HG03442 (cell line): ENCODE measurements at regions not wholly inside any gene's neighbourhood (a gene's known extent, or its start where the extent isn't known, plus 50 kb on each side); places are given as distances from the start of the nearest gene placed in this dataset.
"Not testable (repeated sequence)": the region's sequence is repeated elsewhere in the genome, so short reads cannot be mapped to it uniquely, and the experiment has no call there.

Experiments used
- ATAC-seq: cut with Tn5 transposase; IDR thresholded peaks from one replicate; pipeline ENCODE4 v1.9.1; 2021; ENCODE audit warnings: mild to moderate bottlenecking, moderate library complexity; ENCODE audit not compliant: unreplicated experiment

DNA sequence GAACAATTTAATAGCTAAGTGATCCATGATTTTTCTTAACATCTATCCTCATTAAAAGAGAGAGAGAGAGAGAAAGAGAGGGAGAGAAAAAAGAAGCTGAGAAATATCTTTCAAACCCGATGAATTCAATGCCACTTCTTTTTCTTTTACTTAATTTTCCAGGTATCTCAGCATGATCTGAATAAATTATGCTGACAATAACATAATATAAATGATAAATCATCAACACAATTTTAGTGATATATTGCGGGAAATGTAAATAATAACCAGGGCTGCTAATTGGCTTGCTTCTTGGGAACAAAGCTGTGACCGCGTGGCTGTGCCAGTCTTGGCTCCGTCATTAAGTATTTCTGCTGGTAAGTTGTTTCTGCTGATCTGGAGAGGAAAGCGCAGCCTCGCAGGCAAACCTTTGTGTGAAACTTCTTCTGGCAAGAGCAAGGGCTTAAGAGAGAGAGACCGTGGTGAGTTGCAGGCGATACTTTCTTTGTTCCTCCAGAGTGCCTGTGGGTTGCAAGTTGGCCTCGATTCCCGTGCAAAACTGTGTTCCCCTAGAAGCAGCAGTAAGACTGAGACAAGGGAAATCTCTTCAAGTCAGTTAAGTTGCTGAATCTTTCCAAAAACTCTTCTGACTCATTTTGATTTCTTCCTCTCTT lies 489.1 kb upstream of the TSHZ3 start:
- ATAC-seq: no peak

DNA sequence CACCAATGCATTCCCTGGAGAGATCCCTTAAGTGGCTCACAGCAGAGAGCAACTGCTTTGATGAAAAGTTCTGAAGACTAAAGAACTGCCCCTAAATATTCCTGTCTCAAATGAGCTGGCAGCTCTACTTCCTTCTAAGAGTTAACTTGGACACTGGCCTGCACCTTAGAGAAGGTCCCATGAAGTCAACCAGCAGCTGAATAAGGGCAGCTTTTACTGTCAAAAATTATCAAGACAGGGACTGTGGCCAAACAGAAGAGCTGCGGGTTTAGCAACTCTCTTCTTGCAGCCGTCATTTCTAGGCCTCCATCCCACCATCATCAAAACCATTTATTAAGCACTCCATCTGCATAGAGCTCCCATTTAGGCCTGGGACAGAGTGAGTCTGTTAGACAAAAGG lies 491.1 kb upstream of the TSHZ3 start:
- ATAC-seq: no peak

DNA sequence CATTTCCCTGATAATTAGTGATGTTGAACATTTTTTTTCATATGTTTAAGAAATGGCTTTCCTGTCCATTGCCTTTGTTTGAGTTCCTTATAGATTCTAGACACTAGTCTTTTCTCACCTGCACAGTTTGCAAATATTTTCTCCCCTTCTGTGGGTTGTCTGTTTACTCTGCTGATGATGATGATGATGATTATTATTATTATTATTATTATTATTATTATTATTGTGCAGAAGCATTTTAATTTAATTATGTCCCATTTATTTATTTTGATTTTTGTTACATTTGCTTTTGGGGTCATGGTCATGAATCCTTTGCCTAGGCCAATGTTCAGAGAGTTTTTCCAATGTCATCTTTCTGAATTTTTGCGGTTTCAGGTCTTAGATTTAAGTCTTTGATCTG lies 492.5 kb upstream of the TSHZ3 start:
- no peak for ATAC-seq

DNA sequence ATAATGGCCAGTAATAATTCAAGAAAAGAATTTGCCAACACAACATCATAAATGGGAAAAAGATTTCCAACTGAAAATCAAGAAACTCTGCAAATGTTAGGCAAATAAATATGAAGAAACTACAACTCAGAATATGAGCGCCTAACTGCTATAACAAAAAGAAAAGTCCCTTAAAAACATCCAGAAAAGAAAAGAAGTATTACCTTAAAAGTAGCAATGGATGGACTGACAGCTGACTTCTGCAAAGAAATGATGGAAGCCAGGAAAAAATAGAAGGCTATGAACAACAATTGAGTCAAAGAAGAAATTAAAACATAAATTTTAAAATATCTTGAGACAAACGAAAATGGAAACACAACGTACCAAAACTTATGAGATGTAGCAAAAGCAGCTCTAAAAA lies 482.3 kb upstream of the ZNF507 start:
- ATAC-seq: no peak

DNA sequence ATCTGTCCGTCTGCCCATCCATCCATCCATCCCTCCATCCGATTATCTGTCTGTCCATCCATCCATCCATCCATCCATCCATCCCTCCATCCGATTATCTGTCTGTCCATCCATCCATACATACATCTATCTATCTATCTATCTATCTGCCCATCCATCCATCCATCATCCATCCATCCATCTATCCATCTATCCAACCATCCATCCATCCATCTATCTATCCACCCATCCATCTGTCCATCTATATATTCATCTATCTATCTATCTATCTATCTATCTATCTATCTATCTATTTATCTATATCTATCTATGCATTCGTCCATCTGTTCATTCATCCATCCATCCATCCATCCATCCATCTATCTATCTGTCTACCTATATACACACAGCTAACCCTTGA lies 471.1 kb upstream of the ZNF507 start:
- no peak for ATAC-seq

DNA sequence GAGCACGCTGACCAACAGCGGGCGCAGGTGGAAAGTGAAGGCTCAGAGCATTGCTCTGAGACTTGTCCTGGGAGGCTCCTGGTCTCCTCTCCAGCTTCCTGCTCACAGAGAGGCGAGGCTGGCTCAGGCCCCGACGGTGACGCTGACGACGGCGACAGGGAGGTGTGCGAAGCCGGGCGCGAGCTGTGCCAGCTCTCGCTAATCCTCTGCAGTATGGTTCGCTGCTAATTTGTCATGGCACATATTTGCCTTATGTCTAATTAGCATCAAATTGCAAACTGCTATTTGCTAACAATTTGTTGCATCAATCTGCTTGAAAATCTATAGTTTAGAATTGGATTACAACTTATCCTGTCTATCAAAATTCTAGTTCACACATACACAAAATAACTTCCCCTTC lies 469.8 kb upstream of the ZNF507 start:
- no peak for ATAC-seq

DNA sequence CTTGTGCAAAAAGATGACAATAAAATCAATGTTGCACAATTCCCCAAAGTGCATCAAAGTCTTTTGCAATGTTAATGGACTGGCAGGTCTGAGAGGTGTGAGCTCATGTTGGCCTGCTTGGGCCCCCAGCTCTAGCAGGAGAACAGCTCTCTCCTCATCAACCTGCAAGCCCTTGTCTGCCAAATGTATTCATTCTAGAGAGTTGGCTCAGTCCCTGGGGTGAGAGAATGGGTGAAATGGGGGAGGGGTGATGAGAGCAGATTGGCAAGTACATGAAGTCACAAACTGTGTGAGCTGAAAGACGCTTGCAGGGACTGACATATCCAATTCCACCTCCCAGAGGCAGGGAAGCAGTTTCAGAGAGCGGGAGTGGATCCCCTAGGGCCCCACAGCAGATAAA lies 465.1 kb upstream of the ZNF507 start:
- no peak for ATAC-seq

DNA sequence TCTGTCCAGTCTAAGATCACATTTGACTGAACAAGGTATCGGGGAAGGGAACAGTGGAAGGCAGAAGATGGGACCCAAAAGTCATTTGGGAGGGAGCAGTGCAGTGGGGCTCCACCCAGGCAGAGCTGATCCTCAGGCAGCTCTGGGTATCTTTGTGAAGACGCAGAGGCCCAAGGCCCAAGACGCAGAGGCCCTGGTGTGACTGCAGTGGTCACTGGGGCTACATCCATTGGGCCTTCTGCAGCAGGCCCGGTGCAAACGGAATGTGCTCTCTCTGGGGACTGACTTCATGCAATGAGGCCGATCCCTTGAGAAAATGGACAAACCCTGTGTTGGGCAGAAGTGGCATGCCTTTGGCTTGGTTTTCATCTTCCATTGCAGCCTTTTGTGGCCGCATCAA lies 463.4 kb upstream of the ZNF507 start:
- ATAC-seq: no peak

DNA sequence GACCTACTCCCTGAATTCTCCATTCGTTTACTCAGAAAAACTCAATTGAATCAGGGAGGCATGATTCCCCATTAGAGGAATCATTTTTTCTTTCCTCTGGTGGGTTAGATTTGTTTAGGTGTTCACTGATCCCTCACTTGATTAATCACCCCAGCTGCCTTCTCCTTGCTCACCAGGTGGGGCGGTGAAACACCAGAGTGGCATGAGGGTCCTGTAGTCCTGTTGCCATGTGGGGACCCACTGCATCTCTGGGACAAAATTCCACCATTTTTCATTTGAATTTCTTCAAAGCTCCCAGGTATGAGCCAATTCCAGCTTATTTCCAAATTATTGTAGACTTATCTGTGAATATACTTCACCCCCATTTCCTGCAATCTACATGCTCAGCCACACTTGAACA lies 462.7 kb upstream of the ZNF507 start:
- ATAC-seq: no peak

DNA sequence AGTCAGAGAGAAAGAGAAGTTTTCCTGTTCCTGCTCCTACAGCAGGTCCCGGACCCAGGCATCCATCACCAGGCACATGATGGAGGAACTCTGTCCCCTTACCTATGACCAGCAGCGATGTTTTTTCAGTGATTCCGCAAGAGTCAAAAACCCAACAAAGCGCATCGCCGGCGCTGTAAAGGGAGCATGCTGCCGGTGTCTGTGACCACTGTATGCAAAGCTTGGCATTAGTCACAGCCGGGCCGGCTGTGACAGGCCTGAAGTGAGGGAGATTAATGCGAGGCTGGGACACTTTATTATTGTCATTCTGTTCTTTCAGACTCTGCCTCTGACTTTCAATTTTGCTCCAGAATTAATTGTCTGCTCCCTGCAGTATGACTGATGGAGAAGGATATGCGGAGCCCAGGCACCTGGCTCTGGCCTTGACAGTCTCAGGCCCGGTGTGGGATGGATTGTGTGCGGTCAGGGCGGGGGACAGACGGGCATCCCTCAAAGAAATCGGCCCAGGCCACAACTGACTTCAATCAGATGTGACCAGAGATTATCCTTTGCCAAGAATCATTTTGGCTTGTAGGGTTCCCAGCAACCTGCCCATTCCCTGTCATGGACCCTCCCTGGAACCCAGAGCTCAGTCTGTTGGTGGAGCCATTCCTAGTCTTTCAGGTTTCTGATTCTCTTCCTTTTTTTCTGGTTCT lies 462.0 kb upstream of the ZNF507 start:
- no peak for ATAC-seq

DNA sequence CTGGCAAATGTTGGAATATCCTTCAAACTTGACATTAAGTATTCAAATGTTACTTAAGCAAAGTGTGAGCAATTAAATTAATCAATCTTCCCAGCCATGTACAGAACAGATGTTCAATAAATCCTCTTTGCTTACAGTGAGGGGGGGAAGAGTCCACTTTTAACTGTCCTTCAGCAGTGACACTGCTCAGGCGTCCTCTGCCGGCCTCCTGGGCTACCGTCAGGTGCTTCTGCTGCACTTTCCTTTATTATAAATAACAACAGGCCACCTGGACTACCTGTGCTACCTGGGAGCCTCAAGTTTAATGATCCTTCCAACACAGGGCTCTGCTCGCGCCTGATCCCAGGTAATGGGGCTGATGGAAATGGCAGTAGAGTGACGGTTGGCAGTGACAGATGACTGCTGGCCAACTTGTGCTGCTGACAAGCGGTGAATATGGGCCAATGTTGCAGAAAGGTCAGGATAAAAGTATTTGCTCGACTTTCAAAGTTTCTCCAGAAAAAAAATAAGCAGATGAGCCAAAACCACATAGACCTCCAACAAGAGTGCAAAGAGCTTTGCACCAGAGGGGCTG lies 460.0 kb upstream of the ZNF507 start:
- ATAC-seq: no peak

DNA sequence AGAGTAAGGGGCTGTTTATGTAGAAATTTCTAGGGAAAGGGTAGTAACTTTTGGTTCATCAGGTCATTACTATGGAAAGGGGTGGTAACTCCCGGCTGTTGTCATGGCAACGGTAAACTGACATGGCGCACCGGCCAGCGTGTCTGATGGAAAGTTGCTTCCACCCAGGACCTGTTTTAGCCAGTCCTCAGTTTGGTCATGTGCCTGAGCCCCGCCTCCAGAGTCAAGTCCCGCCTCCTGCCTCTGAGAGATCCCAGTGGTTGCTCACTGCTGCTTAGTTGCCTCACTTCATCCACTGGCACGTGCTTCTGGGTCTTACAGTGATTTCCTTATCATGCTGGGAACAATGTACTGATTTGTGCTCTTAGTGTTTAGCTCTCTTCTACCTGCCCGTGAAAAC lies 455.2 kb upstream of the ZNF507 start:
- ATAC-seq: no peak

DNA sequence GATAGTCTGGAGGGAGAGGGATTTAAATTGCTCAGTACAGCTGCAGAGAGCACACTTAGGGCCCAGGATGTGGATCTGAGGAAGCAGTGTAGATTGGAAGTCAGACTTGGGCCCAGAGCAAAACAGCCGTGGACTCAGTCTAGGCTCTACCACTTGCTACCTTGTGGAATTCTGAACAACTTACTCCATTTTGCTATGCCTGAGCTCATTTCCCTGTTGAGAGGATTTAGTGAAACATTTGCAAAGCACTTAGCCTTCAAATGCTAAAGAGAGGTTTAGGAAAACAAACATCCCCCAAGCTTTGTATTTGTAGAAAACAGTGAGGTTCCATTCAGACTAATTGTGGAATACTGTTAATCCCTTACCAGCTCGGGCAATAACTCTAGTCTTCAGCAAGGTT lies 453.4 kb upstream of the ZNF507 start:
- ATAC-seq: no peak

DNA sequence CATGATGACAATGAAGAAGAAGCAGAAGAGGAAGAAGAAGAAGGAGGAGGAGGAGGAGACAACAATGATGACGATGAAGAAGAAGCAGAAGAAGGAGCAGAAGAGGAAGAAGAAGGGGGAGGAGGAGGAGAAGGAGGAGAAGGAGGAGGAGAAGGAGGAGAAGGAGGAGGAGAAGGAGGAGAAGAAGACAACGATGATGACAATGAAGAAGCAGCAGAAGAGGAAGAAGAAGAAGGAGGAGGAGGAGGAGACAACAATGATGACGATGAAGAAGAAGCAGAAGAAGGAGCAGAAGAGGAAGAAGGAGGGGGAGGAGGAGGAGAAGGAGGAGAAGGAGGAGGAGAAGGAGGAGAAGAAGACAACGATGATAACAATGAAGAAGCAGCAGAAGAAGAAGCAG lies 451.9 kb upstream of the ZNF507 start:
- ATAC-seq: not testable (repeated sequence)

DNA sequence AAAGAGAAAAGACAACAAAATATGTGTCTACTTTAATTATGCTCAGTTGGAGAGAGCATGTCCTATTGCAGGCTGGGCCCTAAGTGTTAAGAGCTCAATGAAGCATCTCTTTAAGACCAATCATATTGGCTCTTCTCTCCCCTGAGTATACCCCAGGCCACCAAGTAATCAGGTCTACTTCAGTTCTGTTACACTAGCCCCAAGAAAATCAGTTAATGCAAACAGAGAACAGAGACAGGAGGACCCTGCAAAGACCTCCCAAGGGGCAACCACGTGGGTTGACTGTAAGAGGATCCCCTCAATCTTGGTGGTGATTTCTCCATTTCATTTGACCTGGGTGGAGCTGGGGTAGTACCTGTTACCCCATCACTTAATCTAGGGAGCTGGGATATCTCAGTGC lies 451.0 kb upstream of the ZNF507 start:
- ATAC-seq: no peak

DNA sequence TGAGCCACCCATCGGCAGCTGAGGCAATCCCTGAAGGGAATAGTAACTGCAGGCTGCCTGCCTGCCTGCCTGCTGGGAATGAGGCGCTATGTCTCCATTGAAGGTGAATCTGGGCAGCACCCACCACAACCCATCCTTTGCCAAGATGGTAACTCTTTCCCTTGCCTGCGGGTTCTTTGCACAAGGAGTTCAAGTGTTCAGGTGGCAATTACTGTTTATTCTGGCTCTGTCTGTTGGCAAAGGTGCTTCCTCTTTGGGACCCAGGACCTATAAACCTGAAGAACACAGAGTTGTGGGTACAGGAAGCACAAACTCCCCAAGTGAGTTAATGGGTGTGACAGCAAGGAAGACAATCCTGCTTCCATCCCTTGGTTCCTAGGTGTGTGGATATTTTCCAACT lies 448.1 kb upstream of the ZNF507 start:
- no peak for ATAC-seq

DNA sequence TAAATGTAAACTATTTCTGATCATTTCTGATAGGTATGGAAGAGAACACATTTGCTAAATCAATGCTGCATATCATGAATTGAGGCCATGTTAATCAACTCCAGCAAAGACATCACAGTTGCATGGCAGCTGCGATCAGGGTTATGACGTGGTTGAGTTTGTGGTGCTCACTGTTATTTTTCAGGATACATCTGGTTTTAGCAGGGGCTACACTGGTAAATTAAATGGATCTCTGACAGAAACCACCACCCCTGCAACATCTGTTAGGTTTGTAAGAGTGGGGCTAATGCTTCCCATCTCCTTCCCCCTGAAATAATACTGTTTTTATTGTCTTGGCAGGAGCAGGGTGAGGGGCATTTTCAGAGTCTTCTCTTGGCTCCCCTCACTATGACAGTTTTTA lies 444.4 kb upstream of the ZNF507 start:
- no peak for ATAC-seq

DNA sequence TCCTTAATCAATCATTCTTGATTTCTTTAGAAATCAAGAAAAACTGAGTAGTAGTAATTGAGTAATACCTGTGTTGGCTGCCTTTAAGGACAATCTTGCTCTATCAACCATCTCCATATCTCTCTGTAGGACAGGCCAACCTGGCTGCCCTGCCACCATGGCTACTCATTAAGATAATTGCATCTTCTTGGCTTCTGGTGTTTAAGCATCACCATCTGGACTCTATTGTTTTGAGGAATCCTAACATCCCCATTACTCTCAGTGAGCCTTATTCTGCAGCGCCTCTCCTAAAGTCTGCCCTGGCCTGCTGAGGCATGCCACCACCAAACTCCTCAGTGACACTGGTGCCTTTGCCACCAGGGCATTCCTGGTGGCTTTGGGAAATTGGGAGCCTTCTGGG lies 442.6 kb upstream of the ZNF507 start:
- ATAC-seq: no peak

DNA sequence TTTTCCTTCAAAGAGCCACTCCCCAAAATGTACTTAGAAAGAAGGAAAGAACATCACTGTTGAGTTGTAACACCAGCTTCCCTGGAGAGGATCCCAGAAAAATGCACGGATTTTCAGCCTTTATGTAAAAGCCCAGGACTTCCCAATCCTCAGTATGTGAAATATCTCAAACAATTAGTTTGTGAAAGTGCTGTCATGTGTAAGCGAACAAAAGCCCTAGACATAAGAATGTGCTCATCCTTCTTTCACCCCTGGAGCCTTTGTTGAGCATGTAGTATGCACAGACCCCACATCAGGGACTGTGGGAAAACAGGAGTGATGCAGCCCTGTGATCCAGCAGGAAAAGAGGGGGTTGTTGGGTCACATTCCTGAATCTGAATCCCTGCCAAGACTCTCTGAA lies 441.4 kb upstream of the ZNF507 start:
- ATAC-seq: no peak

DNA sequence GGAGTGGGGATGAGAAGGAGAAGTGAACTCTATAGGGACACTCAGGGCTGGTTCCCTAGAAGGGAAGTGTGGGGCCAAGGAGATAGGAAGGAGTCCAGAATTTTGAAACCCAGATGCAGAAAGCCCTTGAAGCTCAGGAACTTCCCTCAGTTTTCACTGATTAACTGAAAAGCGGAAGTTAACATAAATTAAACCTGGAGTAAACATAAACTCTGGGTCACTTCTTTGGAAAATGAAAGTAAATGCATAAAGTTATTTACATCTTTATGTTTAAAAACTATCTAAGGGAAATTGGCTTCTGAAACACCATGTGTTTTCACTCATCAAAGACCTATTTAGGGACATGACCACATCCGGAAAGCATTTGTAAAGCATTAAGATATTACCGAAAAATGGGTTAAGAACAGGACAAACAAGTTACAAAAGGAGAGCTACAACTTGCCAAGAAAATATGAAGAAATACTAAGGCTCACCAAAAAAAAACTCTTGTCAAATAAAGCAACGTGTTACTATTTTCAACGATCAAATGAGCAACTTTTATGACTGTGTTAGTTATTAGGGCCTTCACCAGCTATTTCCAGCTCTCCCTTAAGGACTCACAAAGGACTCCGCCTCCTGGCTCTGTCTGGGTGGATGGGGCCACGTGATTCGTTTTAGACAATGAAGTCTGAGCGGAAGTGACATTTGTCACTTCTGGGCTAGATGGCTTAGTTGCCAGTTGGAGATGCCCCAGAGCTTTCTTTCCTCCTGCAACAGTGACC lies 439.1 kb upstream of the ZNF507 start:
- no peak for ATAC-seq

DNA sequence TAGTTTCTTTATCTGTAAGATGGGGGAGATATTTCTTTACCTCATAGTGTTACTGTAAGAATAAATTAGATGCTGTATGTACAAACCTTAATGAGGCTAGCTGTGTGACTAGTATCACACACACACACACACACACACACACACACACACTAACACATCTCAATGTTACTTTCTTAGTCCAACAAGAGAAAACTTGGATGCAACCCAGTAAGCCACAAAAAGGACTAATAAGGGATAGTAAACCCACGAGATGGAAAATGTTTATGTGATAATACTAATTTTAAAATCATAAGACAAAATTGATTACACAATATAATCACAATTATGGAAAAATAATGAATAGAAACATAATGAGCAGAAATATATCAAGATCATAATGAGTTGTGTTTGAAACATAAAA lies 437.7 kb upstream of the ZNF507 start:
- ATAC-seq: no peak

DNA sequence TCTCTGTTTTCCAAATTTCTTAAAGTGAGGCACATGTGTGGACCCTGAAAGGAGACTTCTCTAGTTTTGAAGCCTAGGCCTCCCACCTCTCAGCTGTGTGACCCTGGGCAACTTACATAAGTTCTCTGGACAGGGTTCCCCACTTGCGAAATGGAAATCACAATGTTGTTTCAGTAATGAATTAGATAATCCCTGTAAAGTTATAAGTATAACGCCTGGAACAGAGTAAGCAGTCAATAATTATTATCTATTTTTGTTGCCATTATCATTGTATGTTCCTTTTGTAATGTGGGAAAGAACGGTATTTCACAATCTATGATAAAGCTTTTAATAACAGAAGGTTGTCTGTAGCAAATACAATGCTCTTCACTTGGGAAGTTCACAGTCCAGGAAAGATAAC lies 437.3 kb upstream of the ZNF507 start:
- no peak for ATAC-seq
